B cell (primary cell): ENCODE measurements at regions not wholly inside any gene's neighbourhood (a gene's known extent, or its start where the extent isn't known, plus 50 kb on each side); places are given as distances from the start of the nearest gene placed in this dataset.

Experiments used
- EZH2 ChIP-seq: IDR thresholded peaks from 2 replicates; pipeline ENCODE4 v1.6.1; 2012; ENCODE audit warnings: borderline replicate concordance, low read depth, mild to moderate bottlenecking, moderate library complexity, low read length; ENCODE audit not compliant: insufficient read depth, poor library complexity, severe bottlenecking
- TF ChIP-seq, protein P1 (sequence below): fragments of 200-600 bp; IDR thresholded peaks from one replicate; pipeline ENCODE4 v1.8.0; 2022; ENCODE audit warnings: antibody characterized with exemption, mild to moderate bottlenecking

DNA sequence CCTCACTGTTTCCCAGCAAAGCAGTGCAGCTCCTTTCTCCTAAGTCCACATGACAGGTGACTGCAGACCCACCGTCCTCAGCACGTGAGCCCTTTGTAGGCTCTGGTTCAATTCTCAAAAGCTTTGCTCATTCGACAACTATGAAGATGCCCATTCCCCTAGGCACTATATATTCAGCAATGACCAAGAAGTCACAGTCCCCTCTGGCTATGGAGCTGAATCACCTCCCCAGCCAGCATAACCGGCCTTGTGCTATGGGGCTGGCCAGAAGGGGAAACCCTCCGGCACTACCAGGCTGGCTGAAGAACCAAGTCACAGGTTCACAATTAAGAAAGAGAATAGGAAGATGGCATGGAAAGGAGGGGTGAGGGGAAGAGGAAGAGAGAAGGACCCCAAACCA lies 139.7 kb downstream of the WSCD1 start:
- TF ChIP-seq, protein P1, sequence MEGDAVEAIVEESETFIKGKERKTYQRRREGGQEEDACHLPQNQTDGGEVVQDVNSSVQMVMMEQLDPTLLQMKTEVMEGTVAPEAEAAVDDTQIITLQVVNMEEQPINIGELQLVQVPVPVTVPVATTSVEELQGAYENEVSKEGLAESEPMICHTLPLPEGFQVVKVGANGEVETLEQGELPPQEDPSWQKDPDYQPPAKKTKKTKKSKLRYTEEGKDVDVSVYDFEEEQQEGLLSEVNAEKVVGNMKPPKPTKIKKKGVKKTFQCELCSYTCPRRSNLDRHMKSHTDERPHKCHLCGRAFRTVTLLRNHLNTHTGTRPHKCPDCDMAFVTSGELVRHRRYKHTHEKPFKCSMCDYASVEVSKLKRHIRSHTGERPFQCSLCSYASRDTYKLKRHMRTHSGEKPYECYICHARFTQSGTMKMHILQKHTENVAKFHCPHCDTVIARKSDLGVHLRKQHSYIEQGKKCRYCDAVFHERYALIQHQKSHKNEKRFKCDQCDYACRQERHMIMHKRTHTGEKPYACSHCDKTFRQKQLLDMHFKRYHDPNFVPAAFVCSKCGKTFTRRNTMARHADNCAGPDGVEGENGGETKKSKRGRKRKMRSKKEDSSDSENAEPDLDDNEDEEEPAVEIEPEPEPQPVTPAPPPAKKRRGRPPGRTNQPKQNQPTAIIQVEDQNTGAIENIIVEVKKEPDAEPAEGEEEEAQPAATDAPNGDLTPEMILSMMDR = no peak
- no peak for TF ChIP-seq EZH2
